Fibroblast of upper back skin (primary cell): ENCODE measurements at regions not wholly inside any gene's neighbourhood (a gene's known extent, or its start where the extent isn't known, plus 50 kb on each side); places are given as distances from the start of the nearest gene placed in this dataset.

Experiments
- DNase-seq: peaks from one replicate; pipeline ENCODE4 v3.0.0-alpha.2; 2013

DNA sequence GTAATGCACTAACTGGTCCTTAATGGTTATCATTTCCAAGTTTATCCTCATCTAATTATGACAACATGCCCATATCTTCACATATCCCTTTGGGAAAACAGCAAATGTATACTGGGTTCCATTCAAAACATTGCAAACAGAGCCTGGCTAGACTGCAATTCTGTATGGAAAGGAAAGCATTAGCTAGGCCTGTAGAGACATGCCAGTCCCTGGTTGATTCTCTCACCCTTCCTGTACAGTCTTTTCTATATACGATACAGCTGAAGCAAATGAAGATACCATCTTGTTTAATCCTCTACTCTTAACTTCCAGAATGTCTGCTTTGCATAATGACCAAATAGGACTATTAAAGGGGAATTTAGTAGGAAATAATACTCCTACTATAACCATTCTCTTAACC lies 294.4 kb upstream of the MC4R start:
- no peak for DNase-seq

DNA sequence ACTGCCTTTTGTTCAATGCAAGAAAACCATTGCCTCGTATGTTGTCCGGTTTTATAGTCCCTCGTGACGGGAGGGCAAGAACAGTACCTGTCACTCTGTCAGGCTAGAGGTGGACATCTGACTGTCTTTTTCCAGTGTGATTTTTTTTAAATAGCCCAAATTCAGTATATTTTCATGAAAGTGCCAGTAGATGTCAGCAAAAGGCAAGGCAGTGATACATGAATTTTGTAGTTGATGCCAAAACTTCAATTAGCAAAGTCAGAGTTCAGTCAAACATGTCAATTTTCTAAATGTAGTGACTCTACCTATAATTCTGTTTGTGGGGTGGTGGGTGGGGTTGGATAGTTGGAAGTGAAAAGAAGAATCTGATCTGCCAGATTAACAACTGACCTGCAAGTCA lies 296.0 kb upstream of the MC4R start:
- DNase-seq: no peak

- no peak for DNase-seq
Measured at GRCh38 chr18:60669938-60670337, 297.4 kb upstream of the MC4R start.

DNA sequence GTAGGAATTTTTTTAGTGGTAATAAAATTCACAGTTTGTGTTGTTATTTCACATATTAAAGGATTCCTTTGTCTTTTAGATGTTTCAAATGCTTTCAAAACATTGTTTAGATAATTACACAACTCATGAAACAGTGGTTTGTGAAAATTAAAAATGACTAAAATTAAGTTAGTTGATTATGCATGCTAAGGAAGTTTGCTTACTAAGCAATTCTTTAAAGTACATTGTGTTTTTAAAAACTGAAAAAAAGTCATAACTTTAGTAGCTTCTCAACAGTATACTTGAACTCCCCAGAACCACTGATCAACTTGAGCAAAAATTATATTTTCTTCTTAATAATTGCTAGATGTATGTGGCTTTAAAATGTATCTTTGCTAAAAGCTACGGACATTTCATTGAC lies 298.4 kb upstream of the MC4R start:
- no peak for DNase-seq

- DNase-seq: no peak
Measured at GRCh38 chr18:60675126-60675525, 302.6 kb upstream of the MC4R start.

DNA sequence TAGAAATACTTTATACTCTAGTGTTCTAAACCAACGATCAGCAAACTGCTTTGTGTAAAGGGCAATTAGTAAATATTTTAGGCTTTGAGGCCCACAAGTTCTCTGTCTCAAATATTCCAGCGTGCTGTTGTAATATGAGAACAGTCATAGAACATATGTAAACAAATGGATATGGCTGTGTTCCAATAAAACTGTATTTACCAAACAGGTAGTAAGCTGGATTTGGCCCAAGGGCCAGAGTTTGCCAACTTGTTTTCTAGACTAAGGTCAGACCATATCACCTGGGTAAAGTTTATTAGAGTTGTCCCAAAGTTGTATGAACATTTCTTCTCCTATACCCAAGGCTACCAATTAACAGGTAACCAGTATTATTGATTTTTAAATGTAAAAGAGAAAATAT lies 303.2 kb upstream of the MC4R start:
- DNase-seq: no peak

GRCh38 chr18:60676815-60677214 lies 304.2 kb upstream of the MC4R start:
- no peak for DNase-seq

DNA sequence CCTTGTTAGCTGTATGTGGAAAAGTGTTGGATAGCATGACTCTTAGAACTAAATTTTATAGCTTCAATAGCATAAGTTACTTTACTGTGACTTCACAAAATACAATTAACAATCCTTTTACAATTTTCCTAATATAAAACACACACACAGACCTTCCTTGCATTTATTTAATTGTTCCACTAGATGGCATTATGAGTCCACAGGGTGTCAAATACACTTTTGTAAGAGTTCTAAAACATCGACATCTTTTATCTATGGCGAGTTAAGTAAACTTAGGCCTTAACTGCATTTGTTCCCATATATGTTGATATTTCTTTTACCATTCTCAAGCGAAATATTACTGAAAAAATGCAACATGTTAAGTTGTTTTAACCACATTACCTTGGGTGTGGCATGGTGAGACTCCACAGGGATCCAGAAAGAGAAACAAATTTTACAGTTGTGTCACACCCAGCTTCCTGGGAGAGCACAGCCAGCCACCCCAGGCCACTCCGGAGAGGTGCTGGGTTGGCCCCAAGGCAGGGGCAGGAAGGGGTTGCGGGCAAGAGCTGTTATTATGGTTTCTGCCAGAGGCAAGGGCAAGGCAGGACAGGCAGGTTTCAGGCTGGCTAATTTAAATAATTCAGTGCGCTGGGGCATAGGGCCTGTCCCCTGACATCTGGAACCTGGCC lies 312.4 kb upstream of the MC4R start:
- peak; percentile 19 for DNase-seq

DNA sequence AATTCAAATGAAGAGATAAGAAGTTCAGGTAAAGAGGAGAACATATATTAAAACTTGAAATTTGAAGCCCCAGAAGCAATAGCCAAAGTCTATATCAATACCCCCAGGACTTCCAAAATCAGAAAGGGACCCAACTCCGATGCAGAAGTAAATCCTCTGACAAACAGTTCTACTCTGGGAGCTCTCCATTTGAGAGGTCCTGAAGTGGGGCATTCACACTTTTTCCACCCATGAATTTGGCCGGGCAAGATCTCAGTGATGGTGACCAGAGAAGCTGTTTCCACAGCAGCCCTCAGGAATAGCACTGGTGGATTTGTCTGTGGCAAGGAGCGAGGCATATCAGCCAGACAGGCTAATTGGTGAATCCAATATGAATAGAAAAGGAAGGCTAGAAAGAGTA lies 313.6 kb upstream of the MC4R start:
- DNase-seq: no peak

GRCh38 chr18:60691061-60691460 lies 318.5 kb upstream of the MC4R start:
- no peak for DNase-seq

DNA sequence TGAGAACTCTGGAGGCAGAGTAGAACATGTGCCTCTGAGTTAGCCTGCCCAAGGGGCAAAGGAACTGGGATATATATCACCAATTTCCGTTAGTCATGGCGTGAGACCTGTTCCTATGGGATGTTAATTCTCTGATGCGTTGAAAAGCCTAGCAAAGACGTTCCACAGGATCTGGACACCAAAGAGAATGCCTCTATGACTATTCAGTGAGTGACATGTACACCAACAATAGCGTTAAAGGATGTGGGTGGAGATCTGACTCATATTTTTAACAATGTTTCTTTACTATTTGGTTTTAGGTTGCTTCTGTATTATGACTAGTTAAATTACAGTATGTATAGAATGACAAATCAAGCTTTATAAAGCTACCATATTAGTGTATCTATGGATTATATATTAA lies 320.9 kb upstream of the MC4R start:
- peak; percentile 20 for DNase-seq

GRCh38 chr18:60698901-60699300 lies 326.3 kb upstream of the MC4R start:
- no peak for DNase-seq

GRCh38 chr18:60722742-60723141 lies 350.2 kb upstream of the MC4R start:
- no peak for DNase-seq

- DNase-seq: peak; percentile 1
Measured at GRCh38 chr18:60732143-60732542, 359.6 kb upstream of the MC4R start.

DNA sequence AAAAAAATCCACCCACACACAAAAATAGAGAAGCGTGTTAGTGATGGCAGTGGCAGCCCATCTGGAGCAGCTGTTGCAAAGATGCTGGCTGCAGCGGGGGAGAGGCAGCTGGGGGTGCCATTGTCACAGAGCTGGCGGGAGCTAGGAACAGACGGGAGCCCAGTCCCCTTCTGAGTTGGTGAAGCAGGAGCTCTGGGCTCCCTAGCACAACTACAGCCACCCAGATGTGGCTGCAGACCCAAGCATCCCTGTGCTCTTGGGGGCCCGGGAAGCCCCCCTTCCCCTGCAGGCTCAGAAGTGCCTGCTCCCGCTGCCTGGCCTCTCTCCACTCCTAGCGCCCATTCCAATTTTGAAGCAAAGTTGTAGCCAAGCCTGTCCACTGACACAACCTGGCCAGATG lies 366.6 kb upstream of the MC4R start:
- no peak for DNase-seq

- DNase-seq: no peak
Measured at GRCh38 chr18:60740313-60740712, 367.7 kb upstream of the MC4R start.

DNA sequence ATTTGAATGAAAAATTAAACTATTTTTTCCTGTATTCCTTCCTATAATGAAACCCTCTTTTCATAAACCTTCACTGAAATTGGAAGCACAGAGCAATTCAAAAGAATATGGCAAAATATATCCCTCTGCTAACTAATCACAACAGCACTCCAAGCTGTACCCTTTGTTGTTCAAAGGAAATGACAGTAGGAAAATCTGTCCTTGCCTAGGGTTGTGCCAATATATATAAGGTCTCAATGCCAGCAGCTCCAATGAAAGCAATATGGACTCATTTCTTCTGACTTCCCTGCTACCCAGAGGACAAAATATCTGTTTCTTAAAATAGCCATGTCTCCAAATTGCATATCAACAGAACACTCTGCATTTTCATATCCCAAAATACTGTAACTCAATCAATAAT lies 373.9 kb upstream of the MC4R start:
- no peak for DNase-seq

GRCh38 chr18:60746919-60747318 lies 374.3 kb upstream of the MC4R start:
- DNase-seq: no peak

GRCh38 chr18:60753753-60754152 lies 381.2 kb upstream of the MC4R start:
- no peak for DNase-seq

GRCh38 chr18:60754413-60755009 lies 381.9 kb upstream of the MC4R start:
- DNase-seq: no peak

- DNase-seq: no peak
Measured at GRCh38 chr18:60755134-60755533, 382.6 kb upstream of the MC4R start.

DNA sequence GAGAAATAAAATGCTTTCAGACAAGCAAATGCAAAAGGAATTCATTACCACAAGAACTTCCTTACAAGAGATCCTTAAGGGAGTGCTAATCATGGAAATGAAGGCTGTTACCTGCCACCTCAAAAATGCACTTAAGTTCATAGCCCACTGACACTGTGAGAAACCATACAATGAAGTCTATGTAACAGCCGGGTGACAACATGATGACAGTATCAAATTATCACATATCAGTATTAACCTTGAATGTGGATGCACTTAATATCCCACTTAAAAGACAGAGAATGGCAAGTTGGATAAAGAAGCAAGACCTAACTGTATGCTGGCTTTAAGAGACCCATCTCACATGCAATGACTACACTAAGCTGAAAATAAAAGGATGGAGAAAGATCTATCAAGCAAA lies 403.4 kb upstream of the MC4R start:
- no peak for DNase-seq

DNA sequence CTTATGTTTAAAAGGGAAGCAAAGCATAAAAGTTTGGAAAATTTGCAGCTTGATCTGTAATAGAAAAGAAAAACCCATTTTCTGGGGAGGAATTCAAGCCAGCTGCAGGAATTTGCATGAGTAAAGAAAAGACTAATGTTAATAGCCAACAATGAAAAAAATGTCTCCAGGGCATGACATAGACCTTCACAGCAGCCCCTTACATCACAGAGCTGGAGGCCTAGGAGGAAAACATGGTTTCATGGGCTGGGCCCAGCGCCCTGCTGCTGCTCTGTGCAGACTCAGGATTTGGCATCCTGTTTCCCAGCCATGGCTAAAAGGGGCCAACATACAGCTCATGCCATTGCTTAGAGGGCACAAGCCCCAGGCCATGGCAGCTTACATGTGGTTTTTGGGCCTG lies 411.6 kb upstream of the MC4R start:
- no peak for DNase-seq

DNA sequence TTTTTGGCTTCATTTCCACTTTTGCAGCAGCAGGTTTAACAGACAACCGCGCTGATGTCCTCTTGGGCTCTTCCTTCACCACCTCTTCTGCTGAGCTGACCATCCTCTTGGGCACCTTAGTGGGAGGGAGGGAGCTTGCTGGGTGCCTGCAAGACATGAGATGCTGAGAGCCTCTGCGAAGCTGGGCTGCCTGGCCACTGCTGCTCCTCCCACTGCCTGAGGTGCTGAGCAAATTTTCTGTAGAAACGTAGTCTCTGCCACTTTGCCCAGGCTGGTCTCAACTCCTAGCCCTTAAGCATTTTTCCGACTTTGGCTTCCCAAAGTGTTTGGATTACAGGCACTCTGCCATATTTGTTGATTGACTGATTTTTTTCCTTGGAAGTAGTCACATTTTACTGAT lies 422.2 kb upstream of the MC4R start:
- no peak for DNase-seq

GRCh38 chr18:60804415-60804814 lies 431.8 kb upstream of the MC4R start:
- DNase-seq: no peak
